GM23338 (cell line): ENCODE measurements at regions not wholly inside any gene's neighbourhood (a gene's known extent, or its start where the extent isn't known, plus 50 kb on each side); places are given as distances from the start of the nearest gene placed in this dataset.
A peak's percentile ranks its signal among the peaks of the same experiment; 100 is the strongest.

Experiments used
- ATAC-seq: fragments of 200-7000 bp; cut with Tn5 transposase; 3 replicates; pipeline ENCODE4 v1.9.1; 2020
- DNase-seq: peaks from one replicate; pipeline ENCODE4 v3.0.0-alpha.2; 2015; ENCODE audit warnings: low spot score
- H2AFZ ChIP-seq: fragments of 200-600 bp; sonication (generic); 2 replicates; pipeline ENCODE4 v1.8.0; 2016; ENCODE audit warnings: antibody characterized with exemption, mild to moderate bottlenecking, moderate library complexity
- H3F3A ChIP-seq: fragments of 200-600 bp; sonication (generic); replicated peaks from 2 replicates; pipeline ENCODE4 v1.8.0; 2017; ENCODE audit warnings: antibody characterized with exemption, mixed run types, low read depth
- H3K27ac ChIP-seq: fragments of 200-600 bp; sonication (generic); 2 replicates; pipeline ENCODE4 v1.6.1; 2016; ENCODE audit warnings: low read depth
- H3K27me3 ChIP-seq: fragments of 200-600 bp; sonication (generic); 2 replicates; pipeline ENCODE4 v1.8.0; 2016; ENCODE audit warnings: mild to moderate bottlenecking, mixed run types, moderate library complexity; ENCODE audit not compliant: insufficient read depth
- H3K36me3 ChIP-seq: fragments of 200-600 bp; sonication (generic); 2 replicates; pipeline ENCODE4 v1.8.0; 2016; ENCODE audit warnings: mild to moderate bottlenecking; ENCODE audit not compliant: insufficient read depth
- H3K4me1 ChIP-seq: fragments of 200-600 bp; sonication (generic); 2 replicates; pipeline ENCODE4 v1.8.0; 2016; ENCODE audit warnings: mild to moderate bottlenecking, moderate library complexity; ENCODE audit not compliant: insufficient read depth
- H3K4me2 ChIP-seq: fragments of 200-600 bp; sonication (generic); 2 replicates; pipeline ENCODE4 v1.7.1; 2017; ENCODE audit warnings: mixed run types
- H3K4me3 ChIP-seq: fragments of 200-600 bp; sonication (generic); 2 replicates; pipeline ENCODE4 v1.6.1; 2016; ENCODE audit warnings: mixed run types
- H3K79me2 ChIP-seq: fragments of 200-600 bp; sonication (generic); replicated peaks from 2 replicates; pipeline ENCODE4 v1.8.0; 2017; ENCODE audit warnings: mild to moderate bottlenecking; ENCODE audit not compliant: insufficient read depth
- H3K9me2 ChIP-seq: fragments of 200-600 bp; sonication (generic); 2 replicates; pipeline ENCODE4 v1.8.0; 2017; ENCODE audit not compliant: insufficient read depth
- H4K20me1 ChIP-seq: fragments of 200-600 bp; sonication (generic); replicated peaks from 2 replicates; pipeline ENCODE4 v1.8.0; 2017; ENCODE audit warnings: mild to moderate bottlenecking; ENCODE audit not compliant: insufficient read depth
- H3K27ac Mint-ChIP-seq: 2 replicates; pipeline ENCODE4 v1.8.0; 2020; ENCODE audit warnings: inconsistent platforms, mild to moderate bottlenecking, moderate library complexity, mixed read lengths
- H3K27me3 Mint-ChIP-seq: 3 replicates; pipeline ENCODE4 v1.8.0; 2022; ENCODE audit warnings: low read depth, mild to moderate bottlenecking, moderate library complexity, mixed read lengths, inconsistent platforms; ENCODE audit not compliant: insufficient read depth, poor library complexity
- H3K36me3 Mint-ChIP-seq: 3 replicates; pipeline ENCODE4 v1.8.0; 2021; ENCODE audit warnings: low read depth, mild to moderate bottlenecking, inconsistent platforms, moderate library complexity, mixed read lengths
- H3K4me1 Mint-ChIP-seq: 3 replicates; pipeline ENCODE4 v1.8.0; 2020; ENCODE audit warnings: mild to moderate bottlenecking, inconsistent platforms, mixed read lengths
- H3K4me3 Mint-ChIP-seq: 3 replicates; pipeline ENCODE4 v1.8.0; 2021; ENCODE audit warnings: moderate library complexity, mild to moderate bottlenecking, inconsistent platforms, mixed read lengths
- H3K9me3 Mint-ChIP-seq: 3 replicates; pipeline ENCODE4 v1.8.0; 2020; ENCODE audit warnings: moderate library complexity, mild to moderate bottlenecking, inconsistent platforms, mixed read lengths
- CREB1 ChIP-seq: fragments of 250-450 bp; sonication (Bioruptor Pico); IDR thresholded peaks from 2 replicates; pipeline ENCODE4 v1.5.0; 2020; ENCODE audit warnings: low read depth, mild to moderate bottlenecking, moderate library complexity
- ETS1 ChIP-seq: IDR thresholded peaks from 2 replicates; pipeline ENCODE4 v1.6.1; 2016; ENCODE audit warnings: antibody characterized with exemption
- JUNB ChIP-seq: IDR thresholded peaks from one replicate; pipeline ENCODE4 v1.6.1; 2016; ENCODE audit warnings: antibody characterized with exemption; ENCODE audit not compliant: unreplicated experiment
- POLR2AphosphoS5 ChIP-seq: IDR thresholded peaks from 2 replicates; pipeline ENCODE4 v1.6.1; 2016; ENCODE audit warnings: antibody characterized with exemption, low read depth
- REST ChIP-seq: IDR thresholded peaks from one replicate; pipeline ENCODE4 v1.6.1; 2018; ENCODE audit warnings: antibody characterized with exemption; ENCODE audit not compliant: unreplicated experiment
- ZNF331 ChIP-seq: fragments of 250-450 bp; sonication (Bioruptor Pico); IDR thresholded peaks from 2 replicates; pipeline ENCODE4 v1.5.0; 2020; ENCODE audit warnings: low read depth, mild to moderate bottlenecking, moderate library complexity
- ZNF462 ChIP-seq: fragments of 250-450 bp; sonication (Bioruptor Pico); IDR thresholded peaks from 2 replicates; pipeline ENCODE4 v1.5.0; 2020; ENCODE audit warnings: mild to moderate bottlenecking, moderate library complexity

- Histone ChIP-seq H2AFZ (no peak overlapping the region), H3K4me3 (no peak overlapping the region), H3K9me2 (no peaks in the 10 kb centered on the region), H3K4me2 (no peak overlapping the region), H3K79me2 (no peaks in the 10 kb centered on the region), H3F3A (no peaks in the 10 kb centered on the region), H3K4me1 (peaks cover 12% of the 10 kb centered on the region), H4K20me1 (no peaks in the 10 kb centered on the region), H3K36me3 (no peaks in the 10 kb centered on the region), H3K27ac (no peak overlapping the region), H3K27me3 (no peaks in the 10 kb centered on the region)
- 0 out of 2 replicates have a peak overlapping the region, but pooled peaks have one; percentile 56 for H3K27ac Mint-ChIP-seq
- H3K27me3 Mint-ChIP-seq = no peaks in the 10 kb centered on the region
- no peak overlapping the region for H3K4me3 Mint-ChIP-seq
- ATAC-seq (no peak), DNase-seq (no peak)
- no peaks in the 10 kb centered on the region for H3K36me3 Mint-ChIP-seq
- H3K9me3 Mint-ChIP-seq = no peaks in the 10 kb centered on the region
- peaks cover 14% of the 10 kb centered on the region for H3K4me1 Mint-ChIP-seq
- TF ChIP-seq ZNF462 (CRISPR knock-in tag) (no peak), REST (no peak), ZNF331 (CRISPR knock-in tag) (no peak), CREB1 (CRISPR knock-in tag) (no peak), POLR2AphosphoS5 (no peak), JUNB (no peak), ETS1 (no peak)
These were observed 649.2 kb downstream of the DACH1 start for GRCh38 chr13:71217827-71218226.
